IPS-18c (cell line): ENCODE measurements at regions not wholly inside any gene's neighbourhood (a gene's known extent, or its start where the extent isn't known, plus 50 kb on each side); places are given as distances from the start of the nearest gene placed in this dataset.

Source experiments
- H3K4me3 ChIP-seq: 2 replicates; pipeline ENCODE4 v1.7.0; 2013; ENCODE audit warnings: low read depth, mild to moderate bottlenecking, low read length, moderate library complexity; ENCODE audit not compliant: insufficient read depth
- H3K9me3 ChIP-seq: one replicate; pipeline ENCODE4 v1.6.1; 2013; ENCODE audit warnings: mild to moderate bottlenecking, low read length, moderate library complexity; ENCODE audit not compliant: control insufficient read depth, insufficient read depth

DNA sequence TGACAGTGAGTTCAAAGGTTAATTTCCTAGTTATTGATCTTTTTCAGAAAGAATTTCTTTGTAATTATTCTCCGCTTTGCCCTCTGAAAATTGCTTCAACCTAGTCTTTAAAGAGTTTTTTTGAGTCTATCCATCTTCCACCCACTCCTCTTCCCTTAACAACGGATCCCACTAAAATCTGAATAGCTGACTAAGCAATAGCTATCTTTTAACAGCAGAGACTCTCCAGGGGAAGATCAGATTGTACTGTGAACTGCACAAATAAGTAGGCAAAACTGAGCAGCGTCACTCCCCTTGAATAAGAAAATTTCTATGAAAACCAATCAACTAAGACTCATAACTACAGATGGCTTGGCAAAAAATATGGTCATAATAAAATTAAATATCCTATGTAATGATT lies 127.9 kb downstream of the TUSC7 start:
- no peak overlapping the region for H3K4me3 ChIP-seq
- no peaks in the 10 kb centered on the region for H3K9me3 ChIP-seq

DNA sequence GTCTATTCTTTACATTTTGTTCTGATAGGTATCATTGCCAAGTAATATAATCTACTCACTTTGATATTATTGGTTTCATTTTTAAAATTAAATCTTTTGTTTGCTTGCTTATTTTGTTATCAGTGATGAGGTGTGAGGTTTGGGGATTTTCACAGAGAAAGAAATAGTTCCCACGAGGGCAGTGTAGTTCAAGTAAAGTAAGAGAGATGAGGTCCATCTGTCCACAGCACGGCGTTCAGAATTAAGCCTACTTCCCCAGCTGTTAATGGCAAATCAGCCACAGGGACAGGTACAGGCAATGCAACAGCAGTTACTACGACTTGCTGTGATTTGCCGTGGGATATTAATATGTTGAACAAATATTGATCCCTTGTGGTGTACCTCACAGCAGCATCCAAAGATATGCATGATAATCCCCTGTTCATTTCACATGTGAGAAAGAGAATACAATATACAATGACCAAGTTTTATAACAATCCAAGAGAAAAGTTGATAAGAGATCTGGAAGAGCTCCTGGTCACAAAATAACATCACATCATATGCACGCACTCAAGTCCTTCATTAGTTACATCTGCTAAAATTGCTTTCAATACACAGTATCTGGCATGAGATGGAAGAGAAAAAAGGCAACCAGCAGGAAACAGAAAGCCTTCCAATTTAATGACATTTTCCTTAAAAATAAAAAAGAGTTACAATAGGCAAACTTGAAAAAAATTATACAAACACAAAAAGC lies 131.6 kb downstream of the TUSC7 start:
- no peak overlapping the region for H3K4me3 ChIP-seq

DNA sequence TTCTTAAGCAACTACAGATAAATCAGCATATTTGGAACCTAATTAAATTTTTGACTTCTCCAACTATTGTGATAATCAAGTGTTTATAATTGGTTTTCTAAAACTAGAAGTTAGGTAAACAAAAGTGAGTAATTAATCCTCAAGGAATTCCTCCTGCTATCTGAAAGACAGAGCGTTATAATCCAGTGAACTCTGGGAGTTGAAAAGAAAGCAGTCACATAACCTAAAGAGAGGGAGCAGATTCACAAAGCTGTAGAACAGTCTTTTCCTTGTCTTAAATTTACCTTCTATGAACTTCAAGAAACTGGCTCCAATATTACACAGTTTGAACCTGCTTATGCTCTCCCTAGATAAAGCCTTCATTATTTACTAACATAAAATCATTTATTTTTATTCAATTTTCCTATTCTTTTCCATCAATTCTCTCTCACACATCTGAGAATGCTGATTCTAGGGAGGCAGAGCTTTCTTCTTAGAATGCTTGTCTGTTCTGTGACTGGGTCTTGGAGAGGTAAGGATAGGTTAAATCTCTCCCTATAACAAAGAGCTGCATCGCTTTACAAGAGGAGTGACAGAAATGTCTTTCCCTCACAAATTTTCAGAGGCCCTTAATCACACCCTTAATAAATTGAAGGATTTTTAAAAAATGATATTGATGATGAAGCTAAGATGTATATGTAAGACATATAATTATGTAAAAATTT lies 132.8 kb downstream of the TUSC7 start:
- H3K4me3 ChIP-seq, result no peak overlapping the region
- no peaks in the 10 kb centered on the region for H3K9me3 ChIP-seq

More for the DNA sequence above, 131.6 kb downstream of the TUSC7 start:
- H3K9me3 ChIP-seq, result no peaks in the 10 kb centered on the region

DNA sequence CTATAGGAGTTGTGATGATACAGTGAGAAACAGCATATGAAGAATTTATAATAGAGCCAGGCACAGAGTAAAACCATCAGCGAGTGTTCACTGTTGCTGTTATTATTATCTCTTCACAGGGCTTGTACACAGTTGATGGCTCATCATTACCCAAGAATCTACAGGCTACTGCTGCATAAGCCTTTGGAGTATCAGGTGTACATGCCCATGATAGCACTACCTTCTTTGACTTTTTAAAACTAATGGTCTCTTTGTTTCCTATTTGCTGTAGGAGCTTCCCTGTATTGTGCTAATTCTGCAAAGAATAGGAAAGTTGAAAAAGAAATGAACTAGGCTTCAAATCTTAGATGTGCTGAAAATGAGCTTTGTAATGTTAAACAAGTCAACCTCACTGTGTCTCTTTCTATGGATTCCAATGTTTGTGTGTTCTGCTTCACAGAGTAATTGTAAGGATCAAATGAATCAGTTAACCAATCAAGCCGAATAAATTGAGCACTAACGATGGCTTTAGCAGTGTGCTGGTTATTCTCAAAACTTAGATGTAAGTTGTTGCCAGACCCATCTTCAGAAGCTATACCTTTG lies 138.8 kb downstream of the TUSC7 start:
- no peaks in the 10 kb centered on the region for H3K9me3 ChIP-seq
- no peak overlapping the region for H3K4me3 ChIP-seq

DNA sequence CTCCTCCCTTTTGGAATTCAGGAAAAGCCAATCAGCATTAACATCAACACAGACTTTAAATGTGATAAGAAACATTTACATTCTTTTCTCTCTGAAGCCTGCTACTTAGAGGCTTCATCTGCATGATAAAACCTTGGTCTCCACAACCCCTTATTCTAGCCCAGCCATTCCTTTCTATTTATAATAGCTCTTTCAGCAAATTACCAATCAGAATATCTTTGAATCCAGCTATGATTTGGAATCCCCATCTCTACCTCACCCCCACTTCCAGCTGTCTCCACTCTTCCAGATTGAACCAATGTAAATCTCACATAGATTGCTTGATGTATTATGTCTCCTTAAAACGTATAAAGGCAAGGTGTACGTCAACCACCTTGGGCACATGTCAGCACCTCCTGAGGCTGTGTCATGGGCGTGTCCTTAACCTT lies 139.7 kb downstream of the TUSC7 start:
- Histone ChIP-seq H3K4me3 (no peak overlapping the region), H3K9me3 (no peaks in the 10 kb centered on the region)

DNA sequence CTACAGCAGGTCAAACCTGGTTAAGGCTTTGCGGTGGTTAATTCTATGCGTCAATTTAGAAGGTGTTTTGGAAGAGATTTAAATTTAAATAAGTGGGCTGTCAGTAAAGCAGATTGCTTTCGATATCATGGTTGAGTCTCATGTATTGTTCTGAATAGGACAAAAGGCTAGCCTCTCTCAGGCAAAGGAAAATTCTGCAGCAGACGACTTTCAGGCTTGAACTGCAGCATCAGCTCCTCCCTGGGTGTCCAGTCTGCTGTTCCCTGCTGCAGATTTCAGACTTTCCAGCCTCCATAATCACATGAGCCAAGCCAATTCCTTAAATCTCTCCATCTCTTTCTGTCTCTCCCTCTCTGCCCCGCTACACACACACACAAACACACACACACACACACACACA lies 143.2 kb downstream of the TUSC7 start:
- Histone ChIP-seq H3K9me3 (no peaks in the 10 kb centered on the region), H3K4me3 (no peak overlapping the region)

DNA sequence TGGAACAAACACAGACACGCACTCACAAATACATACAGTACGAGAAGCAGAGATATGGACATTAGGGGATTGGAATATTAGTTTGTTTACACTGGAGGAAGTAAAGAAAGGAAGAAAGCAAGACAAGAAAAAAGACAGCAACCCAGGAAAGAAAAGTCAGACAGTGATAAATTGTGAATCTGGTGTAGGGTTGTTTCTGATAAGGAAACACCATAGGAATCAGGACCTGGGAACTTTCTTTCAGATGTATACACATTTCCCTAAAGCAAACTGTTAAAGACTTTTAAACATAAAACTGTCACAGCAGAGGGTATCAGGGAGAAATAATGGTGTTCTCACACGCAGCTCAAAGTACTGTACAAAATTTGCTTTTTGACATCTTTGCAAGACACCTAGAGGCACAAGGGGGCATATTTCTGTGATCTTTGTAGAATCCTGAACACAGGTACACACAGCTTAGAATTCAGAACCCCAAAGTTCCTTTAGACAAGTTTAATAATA lies 153.7 kb downstream of the TUSC7 start:
- no peak overlapping the region for H3K4me3 ChIP-seq
- no peaks in the 10 kb centered on the region for H3K9me3 ChIP-seq

DNA sequence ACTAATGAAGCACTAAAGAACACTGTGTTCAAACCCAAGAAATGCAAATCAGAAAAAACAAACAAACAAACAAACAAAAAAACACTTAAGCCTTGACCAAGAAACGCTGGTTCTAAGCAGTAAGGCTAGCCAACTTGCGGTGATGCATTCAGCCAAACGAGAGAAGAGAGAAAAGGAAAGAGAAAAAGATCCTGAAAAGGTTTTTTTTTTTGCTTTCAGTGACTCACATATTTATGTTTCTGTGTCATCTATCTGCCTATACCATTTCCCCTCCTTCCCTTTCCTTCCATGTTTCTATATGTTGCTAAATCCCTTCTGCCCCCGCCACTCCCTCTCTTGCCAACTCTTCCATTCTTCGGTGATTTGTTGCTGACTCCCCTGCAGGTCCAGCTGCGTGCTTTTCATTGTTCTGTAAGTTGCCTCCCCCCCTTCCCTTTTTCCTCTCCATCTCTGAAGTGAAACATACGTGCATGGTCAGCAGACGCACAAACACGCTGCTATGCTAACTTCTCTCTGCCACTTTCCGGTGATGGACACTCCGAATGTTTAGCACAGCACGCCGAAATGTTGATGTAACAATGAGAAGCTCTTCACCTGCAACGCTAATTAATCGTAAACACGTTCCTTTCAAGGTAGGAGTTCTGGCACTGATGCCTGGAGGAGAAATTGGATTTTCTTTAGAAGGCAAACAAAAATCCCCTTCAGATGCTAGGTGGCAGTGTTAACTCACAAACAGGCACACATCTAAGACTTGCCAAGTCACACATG lies 154.4 kb downstream of the TUSC7 start:
- Histone ChIP-seq H3K9me3 (no peaks in the 10 kb centered on the region), H3K4me3 (peak overlapping the region; percentile 22; the same call in 1 of the 2 replicates)

DNA sequence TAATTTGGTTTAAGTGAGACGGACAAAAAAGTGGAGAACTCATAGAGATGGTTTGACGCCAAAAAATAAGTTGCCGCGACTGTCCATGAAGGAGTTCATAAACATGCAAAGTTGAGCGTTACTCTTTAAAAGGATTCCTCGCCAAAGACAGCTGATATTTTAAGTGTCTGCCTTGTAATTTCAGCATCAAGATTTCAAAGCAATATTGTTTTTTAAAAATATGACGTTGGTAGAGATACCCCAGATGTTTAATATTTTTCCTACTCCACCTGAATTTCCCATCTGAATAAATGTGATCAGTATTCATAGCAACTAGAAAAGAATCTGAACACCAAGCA lies 155.0 kb downstream of the TUSC7 start:
- H3K9me3 ChIP-seq, result no peaks in the 10 kb centered on the region
- H3K4me3 ChIP-seq, result peak overlapping the region; percentile 22; the same call in 1 of the 2 replicates

DNA sequence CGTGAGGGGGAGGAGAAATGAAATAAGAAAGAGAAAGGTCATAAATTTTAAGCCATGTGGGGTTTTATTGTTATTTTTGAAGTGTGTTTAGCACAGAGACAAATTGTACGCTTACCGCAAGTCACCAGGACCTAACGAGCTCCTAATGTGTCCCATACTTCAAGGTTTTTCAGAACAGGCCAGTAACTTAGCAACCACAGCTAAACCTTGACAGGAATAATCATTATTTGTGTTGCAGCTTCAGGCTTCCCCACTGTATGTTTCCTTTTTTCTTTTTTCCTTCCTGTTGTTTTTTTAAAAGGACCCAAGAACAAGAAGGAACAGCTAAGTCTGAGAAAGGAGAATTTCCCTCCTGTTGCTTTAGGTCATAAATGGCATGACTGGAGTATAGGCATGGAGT lies 160.8 kb downstream of the TUSC7 start:
- no peak overlapping the region for H3K4me3 ChIP-seq
- H3K9me3 ChIP-seq, result no peaks in the 10 kb centered on the region

DNA sequence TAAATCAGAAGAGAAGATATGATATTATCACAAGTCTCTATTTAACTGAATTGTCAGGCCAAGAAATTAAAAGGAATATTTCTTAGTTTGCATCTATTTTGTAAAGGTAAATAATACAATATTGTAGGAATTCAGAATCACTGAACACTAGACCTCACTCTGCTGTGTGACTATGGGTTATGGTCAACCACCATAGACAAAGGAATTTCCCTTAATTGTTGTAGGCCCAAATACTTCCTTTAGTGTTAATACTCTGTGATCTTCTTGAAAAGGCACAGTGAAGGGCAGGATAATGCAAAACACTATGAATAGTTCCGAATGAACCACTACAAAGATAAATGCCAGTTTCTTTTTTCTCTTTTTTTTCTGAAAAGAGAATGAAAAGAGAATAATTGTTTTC lies 162.3 kb downstream of the TUSC7 start:
- H3K4me3 ChIP-seq, result no peak overlapping the region
- H3K9me3 ChIP-seq, result no peaks in the 10 kb centered on the region

DNA sequence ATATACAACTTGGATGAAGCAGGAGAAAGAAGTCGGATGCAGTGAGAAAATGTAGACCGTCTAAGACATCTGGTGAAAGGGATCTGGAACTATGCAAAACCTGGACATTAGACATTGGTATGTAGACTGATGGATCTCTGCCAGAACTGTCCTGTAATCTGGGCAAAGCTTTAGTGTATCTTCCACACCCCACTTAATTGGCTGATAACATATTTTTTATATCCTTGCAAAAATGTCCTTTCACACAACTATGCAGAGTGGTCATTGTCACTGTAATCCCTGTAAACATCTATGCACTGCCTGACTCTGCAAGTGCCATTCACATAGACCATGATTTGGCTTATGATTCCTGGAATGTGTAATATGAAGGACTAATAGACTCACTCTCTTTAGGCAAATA lies 163.1 kb downstream of the TUSC7 start:
- no peak overlapping the region for H3K4me3 ChIP-seq
- H3K9me3 ChIP-seq, result no peaks in the 10 kb centered on the region

DNA sequence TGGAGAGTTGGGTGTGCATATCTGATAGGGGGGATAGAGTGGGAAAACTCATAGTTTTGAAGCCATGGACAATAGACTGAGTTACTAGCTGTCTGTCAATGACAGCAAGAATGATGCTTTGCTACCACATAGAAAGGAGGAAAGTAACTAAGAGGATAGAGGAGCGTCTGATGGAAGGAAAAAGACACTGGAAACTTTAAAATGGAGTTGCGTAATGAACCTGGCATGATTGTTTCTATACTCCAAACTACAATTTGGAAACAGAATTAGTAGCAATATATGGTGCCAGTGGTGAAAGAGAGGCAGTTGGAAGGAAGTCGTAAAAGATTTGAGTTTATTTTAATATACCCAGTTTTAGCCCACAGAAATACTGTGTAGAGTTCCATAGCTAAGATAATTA lies 163.6 kb downstream of the TUSC7 start:
- peaks cover 3% of the 10 kb centered on the region for H3K9me3 ChIP-seq
- H3K4me3 ChIP-seq, result no peak overlapping the region

DNA sequence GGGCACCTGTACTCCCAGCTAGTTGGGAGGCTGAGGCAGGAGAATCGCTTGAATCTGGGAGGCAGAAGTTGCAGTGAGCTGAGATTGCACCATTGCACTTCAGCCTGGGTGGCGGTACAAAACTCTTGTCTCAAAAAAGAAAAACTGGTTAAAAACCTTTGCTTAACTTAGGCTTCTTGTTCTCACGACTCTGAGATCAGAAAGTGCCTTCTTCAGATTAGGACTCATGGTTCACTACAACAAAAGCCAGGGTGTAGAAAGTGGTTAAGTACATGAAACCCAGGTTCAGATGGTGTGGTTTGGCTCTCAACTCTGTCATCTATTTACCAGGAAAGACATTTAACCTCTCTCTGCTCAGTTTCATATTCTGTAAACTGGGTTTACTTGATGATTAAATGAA lies 168.4 kb downstream of the TUSC7 start:
- Histone ChIP-seq H3K9me3 (peaks cover 7% of the 10 kb centered on the region), H3K4me3 (no peak overlapping the region)

DNA sequence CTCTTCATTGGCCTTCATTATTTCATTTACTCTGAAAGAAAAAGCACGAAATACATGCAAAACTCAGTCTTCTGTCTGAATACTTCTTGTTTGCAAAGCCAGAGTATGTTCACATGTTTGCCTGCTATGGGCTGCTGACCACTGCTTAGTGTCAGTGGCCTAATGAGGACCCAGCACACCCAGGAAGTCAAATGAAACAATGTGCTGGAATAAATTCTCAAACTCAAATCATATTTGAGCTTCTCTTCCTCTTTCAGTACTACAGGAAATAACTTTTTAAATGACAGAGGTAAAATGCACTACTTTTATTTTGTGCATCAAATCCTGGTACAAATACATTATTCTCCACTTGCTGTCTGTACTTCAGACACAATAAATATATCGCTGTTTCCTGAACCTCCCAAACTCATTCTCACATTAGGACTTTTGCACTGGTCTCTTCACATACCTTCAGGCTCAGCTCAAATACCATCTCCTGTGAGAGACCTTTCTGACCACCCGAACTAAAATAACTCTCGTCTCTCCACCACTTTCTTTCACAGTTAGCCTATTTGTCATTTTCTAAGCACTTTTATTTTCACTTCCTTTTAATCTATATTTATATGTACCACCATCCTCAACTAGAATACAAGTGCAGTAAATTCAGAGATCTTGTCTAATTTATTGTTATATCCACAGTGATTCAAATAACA lies 176.8 kb downstream of the TUSC7 start:
- H3K4me3 ChIP-seq, result no peak overlapping the region
- no peaks in the 10 kb centered on the region for H3K9me3 ChIP-seq

DNA sequence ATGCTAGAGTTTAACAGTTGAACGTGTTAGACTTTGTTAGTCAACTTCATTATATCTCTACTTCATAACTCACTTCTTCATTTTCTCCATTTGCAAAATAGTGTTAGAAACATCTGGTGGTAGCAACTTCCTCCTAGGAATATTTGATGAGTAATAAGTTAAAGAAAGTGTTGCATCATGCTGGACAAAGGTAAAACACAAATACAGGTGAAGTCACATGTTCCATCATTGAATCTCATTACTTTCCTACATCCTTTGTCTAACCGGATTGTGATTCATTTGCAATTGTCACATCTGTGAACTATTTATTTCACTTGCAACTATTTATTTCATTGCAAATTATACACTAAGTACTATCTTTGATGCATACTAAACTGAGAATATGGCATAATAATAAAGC lies 186.5 kb downstream of the TUSC7 start:
- H3K4me3 ChIP-seq, result no peak overlapping the region
- H3K9me3 ChIP-seq, result no peaks in the 10 kb centered on the region

DNA sequence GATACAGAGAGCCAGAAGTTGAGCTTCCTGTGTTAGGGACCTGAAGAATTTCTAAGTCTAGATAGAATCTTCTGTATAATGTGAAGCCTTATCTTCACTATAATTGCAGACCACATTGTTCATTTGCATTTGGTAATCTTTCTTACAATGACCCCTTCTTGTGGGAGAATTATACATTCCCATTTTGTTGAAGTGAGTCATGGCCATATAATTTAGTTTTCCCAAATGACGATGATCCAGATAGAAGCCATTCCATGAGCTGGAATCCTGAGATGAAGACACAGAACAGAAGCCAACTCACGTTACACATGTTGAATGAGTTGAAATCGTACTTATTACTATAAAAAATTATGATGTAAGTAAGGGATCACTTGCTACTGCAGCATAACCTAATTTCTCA lies 187.8 kb downstream of the TUSC7 start:
- H3K4me3 ChIP-seq, result no peak overlapping the region
- no peaks in the 10 kb centered on the region for H3K9me3 ChIP-seq
